Loucy (cell line): ENCODE measurements at regions not wholly inside any gene's neighbourhood (a gene's known extent, or its start where the extent isn't known, plus 50 kb on each side); places are given as distances from the start of the nearest gene placed in this dataset.

Experiments
- EZH2phosphoT487 ChIP-seq: fragments of 200-600 bp; IDR thresholded peaks from 2 replicates; pipeline ENCODE4 v1.6.1; 2018; ENCODE audit warnings: antibody characterized with exemption, mild to moderate bottlenecking, moderate library complexity, borderline replicate concordance
- TF ChIP-seq, protein P1 (sequence below): fragments of 200-600 bp; sonication (generic); conservative IDR thresholded peaks from 2 replicates; pipeline ENCODE4 v1.5.1; 2014; ENCODE audit warnings: mild to moderate bottlenecking, antibody characterized with exemption, low read length

GRCh38 chr3:156059950-156060501 lies 60.4 kb upstream of the KCNAB1 start:
- no peak for TF ChIP-seq EZH2phosphoT487
- TF ChIP-seq, protein P1, sequence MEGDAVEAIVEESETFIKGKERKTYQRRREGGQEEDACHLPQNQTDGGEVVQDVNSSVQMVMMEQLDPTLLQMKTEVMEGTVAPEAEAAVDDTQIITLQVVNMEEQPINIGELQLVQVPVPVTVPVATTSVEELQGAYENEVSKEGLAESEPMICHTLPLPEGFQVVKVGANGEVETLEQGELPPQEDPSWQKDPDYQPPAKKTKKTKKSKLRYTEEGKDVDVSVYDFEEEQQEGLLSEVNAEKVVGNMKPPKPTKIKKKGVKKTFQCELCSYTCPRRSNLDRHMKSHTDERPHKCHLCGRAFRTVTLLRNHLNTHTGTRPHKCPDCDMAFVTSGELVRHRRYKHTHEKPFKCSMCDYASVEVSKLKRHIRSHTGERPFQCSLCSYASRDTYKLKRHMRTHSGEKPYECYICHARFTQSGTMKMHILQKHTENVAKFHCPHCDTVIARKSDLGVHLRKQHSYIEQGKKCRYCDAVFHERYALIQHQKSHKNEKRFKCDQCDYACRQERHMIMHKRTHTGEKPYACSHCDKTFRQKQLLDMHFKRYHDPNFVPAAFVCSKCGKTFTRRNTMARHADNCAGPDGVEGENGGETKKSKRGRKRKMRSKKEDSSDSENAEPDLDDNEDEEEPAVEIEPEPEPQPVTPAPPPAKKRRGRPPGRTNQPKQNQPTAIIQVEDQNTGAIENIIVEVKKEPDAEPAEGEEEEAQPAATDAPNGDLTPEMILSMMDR, result no peak
